K562 (cell line): ENCODE measurements at regions not wholly inside any gene's neighbourhood (a gene's known extent, or its start where the extent isn't known, plus 50 kb on each side); places are given as distances from the start of the nearest gene placed in this dataset.

ENCODE experiments used
- ATAC-seq: fragments of 200-7000 bp; cut with Tn5 transposase; 3 replicates; pipeline ENCODE4 v1.9.1; 2020; ENCODE audit warnings: moderate library complexity
- BruUV-seq: library from RNA; stranded (reverse); fragments of 400-500 nt; replicated peaks from 2 replicates; lab custom pipeline; 2021; lab: Mats Ljungman, UMichigan
- CTCF ChIA-PET: fragments of 300-600 bp; formaldehyde crosslinking; extraction: SDS; loops from one replicate; lab custom pipeline; 2021; ENCODE audit warnings: low intra/inter-chr PET ratio; lab: Yijun Ruan, JAX
- POLR2A ChIA-PET: fragments of 300-600, 350-650 bp; sonication (Branson Sonifier 250); formaldehyde crosslinking; extraction: SDS; loops from one replicate; lab custom pipeline; 2021; ENCODE audit warnings: antibody characterized with exemption, inconsistent platforms; lab: Yijun Ruan, JAX
- DNase-seq, 4 experiments: peaks; one replicate each; pipeline versions ENCODE4 v3.0.0 to v3.0.0-alpha.2; 2011 to 2018; ENCODE audit warnings: low spot score in 3 of 4, mixed read lengths in 3 of 4; ENCODE audit errors: extremely low read depth in 1 of 4
- FAIRE-seq: peaks from 2 replicates; lab custom pipeline; 2011; peaks lifted over from hg19 to GRCh38; lab: Jason Lieb, UNC
- H2AFZ ChIP-seq: 2 replicates; pipeline ENCODE4 v1.6.0; 2011; ENCODE audit warnings: low read depth, low read length, control low read depth, inconsistent platforms
- H3K27ac ChIP-seq: fragments of 200-600 bp; 3 replicates; pipeline ENCODE4 v1.8.0; 2011; ENCODE audit warnings: low read depth, mild to moderate bottlenecking, control low read depth, inconsistent platforms, low read length, moderate library complexity, mixed read lengths; ENCODE audit errors: extremely low read depth
- H3K27me3 ChIP-seq, 2 experiments: fragments of 300-600 bp in 1 of 2; 2 replicates in 1 of 2; 3 replicates in 1 of 2; pipeline versions ENCODE4 v1.6.0 to v1.8.0; 2011; ENCODE audit warnings: inconsistent platforms in 2 of 2, low read length in 2 of 2, mild to moderate bottlenecking in 1 of 2, mixed read lengths in 1 of 2, moderate library complexity in 1 of 2; ENCODE audit not compliant: control insufficient read depth in 2 of 2, insufficient read depth in 2 of 2
- H3K36me3 ChIP-seq: fragments of 300-600 bp; 3 replicates; pipeline ENCODE4 v1.8.0; 2011; ENCODE audit warnings: mild to moderate bottlenecking, low read length, inconsistent platforms; ENCODE audit not compliant: control insufficient read depth, insufficient read depth
- H3K4me1 ChIP-seq, 2 experiments: fragments of 200-600 bp in 1 of 2; replicated peaks in 1 of 2; 2 replicates in 1 of 2; 3 replicates in 1 of 2; pipeline versions ENCODE4 v1.5.1 to v1.8.0; 2011; ENCODE audit warnings: inconsistent platforms in 2 of 2, low read length in 2 of 2, mild to moderate bottlenecking in 1 of 2, mixed read lengths in 1 of 2, moderate library complexity in 1 of 2; ENCODE audit not compliant: control insufficient read depth in 2 of 2, insufficient read depth in 2 of 2
- H3K4me2 ChIP-seq: 2 replicates; pipeline ENCODE4 v1.6.1; 2011; ENCODE audit warnings: low read length, control low read depth, inconsistent platforms, mixed read lengths; ENCODE audit not compliant: insufficient read depth
- H3K4me3 ChIP-seq: fragments of 200-600 bp; sonication (generic), shearing (Covaris generic); 2 replicates; pipeline ENCODE4 v1.5.1; 2016; ENCODE audit warnings: control low read depth, inconsistent platforms
- H3K79me2 ChIP-seq: fragments of 200-600 bp; 3 replicates; pipeline ENCODE4 v1.8.0; 2011; ENCODE audit warnings: low read length, inconsistent platforms; ENCODE audit not compliant: control insufficient read depth, insufficient read depth
- H3K9ac ChIP-seq, 2 experiments: 2 replicates each; pipeline versions ENCODE4 v1.6.0 to v1.6.1; 2011; ENCODE audit warnings: low read depth in 2 of 2, low read length in 2 of 2, control low read depth in 1 of 2, inconsistent platforms in 1 of 2, mild to moderate bottlenecking in 1 of 2, mixed read lengths in 1 of 2; ENCODE audit not compliant: insufficient read depth in 1 of 2
- H3K9me1 ChIP-seq: one replicate; pipeline ENCODE4 v1.6.0; 2011; ENCODE audit warnings: inconsistent platforms, mild to moderate bottlenecking, low read length, moderate library complexity; ENCODE audit not compliant: control insufficient read depth, insufficient read depth
- H3K9me3 ChIP-seq: replicated peaks from 2 replicates; pipeline ENCODE4 v1.5.1; 2011; ENCODE audit warnings: low read depth, low read length, inconsistent platforms; ENCODE audit not compliant: control insufficient read depth, insufficient read depth
- H4K20me1 ChIP-seq: replicated peaks from 2 replicates; pipeline ENCODE4 v1.6.1; 2011; ENCODE audit warnings: low read length, inconsistent platforms, mixed read lengths; ENCODE audit not compliant: control insufficient read depth, insufficient read depth
- CAMTA2 ChIP-seq: fragments of 250-450 bp; sonication (Bioruptor Pico); conservative IDR thresholded peaks from 2 replicates; pipeline ENCODE4 v1.5.1; 2022
- CCAR2 ChIP-seq: fragments of 200-400 bp; formaldehyde crosslinking; IDR thresholded peaks from 2 replicates; pipeline ENCODE4 v1.6.1; 2017; ENCODE audit warnings: mild to moderate bottlenecking, low read depth, low read length
- CEBPB ChIP-seq: fragments of 450-650 bp; IDR thresholded peaks from 2 replicates; pipeline ENCODE4 v1.6.1; 2016; ENCODE audit warnings: missing genetic modification characterization, missing compliant biosample characterization
- CEBPG ChIP-seq, 3 experiments: fragments of 200-800 bp in 1 of 3; sonication (Bioruptor generic) in 1 of 3; sonication (generic) in 1 of 3; formaldehyde crosslinking in 1 of 3; IDR thresholded peaks in 2 of 3; conservative IDR thresholded peaks in 1 of 3; 2 replicates each; pipeline versions ENCODE4 v1.6.1 to v1.8.0; 2016 to 2022; ENCODE audit warnings: missing compliant biosample characterization in 2 of 3, missing genetic modification characterization in 2 of 3, mild to moderate bottlenecking in 1 of 3, missing genetic modification reagents in 1 of 3
- ELF4 ChIP-seq: fragments of 450-650 bp; formaldehyde crosslinking; IDR thresholded peaks from 2 replicates; pipeline ENCODE4 v1.4.0; 2022; ENCODE audit warnings: missing genetic modification characterization
- ETS2 ChIP-seq: IDR thresholded peaks from 2 replicates; pipeline ENCODE4 v1.6.1; 2016; ENCODE audit warnings: borderline replicate concordance, missing genetic modification characterization, mild to moderate bottlenecking, moderate library complexity, missing compliant biosample characterization; ENCODE audit not compliant: poor library complexity, severe bottlenecking
- JUND ChIP-seq, 2 experiments: IDR thresholded peaks; 2 replicates in 1 of 2; 3 replicates in 1 of 2; pipeline ENCODE4 v1.6.1; 2011; ENCODE audit warnings: borderline replicate concordance in 2 of 2, low read depth in 2 of 2, low read length in 2 of 2, improper control_type of control experiment in 1 of 2, missing biosample characterization in 1 of 2, missing genetic modification characterization in 1 of 2, missing genetic modification reagents in 1 of 2
- KLF10 ChIP-seq: fragments of 250-450 bp; sonication (Bioruptor Pico); IDR thresholded peaks from 2 replicates; pipeline ENCODE4 v1.6.1; 2021; ENCODE audit warnings: matching md5 sums
- LEF1 ChIP-seq: fragments of 450-650 bp; IDR thresholded peaks from 2 replicates; pipeline ENCODE4 v1.6.1; 2016; ENCODE audit warnings: mild to moderate bottlenecking
- NFE2 ChIP-seq: IDR thresholded peaks from 2 replicates; pipeline ENCODE4 v1.6.1; 2014; ENCODE audit warnings: antibody characterized with exemption, low read depth
- RBM25 ChIP-seq: fragments of 200-400 bp; formaldehyde crosslinking; IDR thresholded peaks from 2 replicates; pipeline ENCODE4 v1.6.1; 2018; ENCODE audit warnings: low read length, low read depth, moderate library complexity; ENCODE audit not compliant: severe bottlenecking
- RHOXF2B ChIP-seq: fragments of 250-450 bp; sonication (Bioruptor Pico); conservative IDR thresholded peaks from 2 replicates; pipeline ENCODE4 v1.5.1; 2021
- TCF7 ChIP-seq: sonication (generic); IDR thresholded peaks from 2 replicates; pipeline ENCODE4 v1.6.1; 2016; ENCODE audit warnings: antibody characterized with exemption, borderline replicate concordance
- ZNF133 ChIP-seq: fragments of 250-450 bp; sonication (Bioruptor Pico); IDR thresholded peaks from 2 replicates; pipeline ENCODE4 v1.4.0; 2020; ENCODE audit warnings: mild to moderate bottlenecking
- ZNF134 ChIP-seq: fragments of 250-450 bp; sonication (Bioruptor Pico); conservative IDR thresholded peaks from 2 replicates; pipeline ENCODE4 v1.4.0; 2020
- in situ Hi-C: fragments of 300-500 bp; cut with MboI; formaldehyde crosslinking; loops from 4 replicates; pipeline ENCODE4 v1.15.0; 2018; ENCODE audit warnings: inconsistent platforms, mixed read lengths
- intact Hi-C: fragments of 100-400 bp; cut with micrococcal nuclease; formaldehyde crosslinking; loops from 2 replicates; pipeline ENCODE4 v1.14.2; 2022
- TF ChIP-seq, protein P1 (sequence below): fragments of 250-450 bp; sonication (Bioruptor Pico); IDR thresholded peaks from 2 replicates; pipeline ENCODE4 v1.5.0; 2022; ENCODE audit warnings: mild to moderate bottlenecking
- TF ChIP-seq, protein P2 (sequence below): sonication (generic); formaldehyde crosslinking; IDR thresholded peaks from 2 replicates; pipeline ENCODE4 v1.8.1; 2022; ENCODE audit warnings: missing genetic modification reagents

- Histone ChIP-seq H2AFZ (peak overlapping the region; percentile 22), H3K27ac (peak overlapping the region; percentile 51; the same call in 2 of the 3 replicates), H3K4me3 (no peak overlapping the region), H3K9me3 (no peaks in the 10 kb centered on the region), H3K79me2 (peaks cover 69% of the 10 kb centered on the region), H3K9me1 (no peaks in the 10 kb centered on the region), H3K9ac (peak overlapping the region in 1 of 2 experiments; percentile 24; a peak in 2 of 4 replicates), H3K4me2 (0 out of 2 replicates have a peak overlapping the region, but pooled peaks have one; percentile 6), H4K20me1 (no peaks in the 10 kb centered on the region), H3K36me3 (no peaks in the 10 kb centered on the region), H3K27me3 (no peaks in the 10 kb centered on the region), H3K4me1 (peaks cover 13 to 36% of the 10 kb centered on the region in 2 experiments)
- no peak for FAIRE-seq
- CTCF ChIA-PET = no interaction called here
- in situ Hi-C loops (no loop called here), intact Hi-C loops (no loop called here)
- peak; percentile 4; the same call in 1 of the 3 replicates for ATAC-seq
- BruUV-seq = TSS peak; percentile 39
- no peak for DNase-seq
- POLR2A ChIA-PET = no interaction called here
- TF ChIP-seq ETS2 (tag) = no peak
- no peak for TF ChIP-seq KLF10
- no peak for TF ChIP-seq CAMTA2 (CRISPR knock-in tag)
- no peak for TF ChIP-seq RBM25
- no peak for TF ChIP-seq ELF4
- TF ChIP-seq, protein P1, sequence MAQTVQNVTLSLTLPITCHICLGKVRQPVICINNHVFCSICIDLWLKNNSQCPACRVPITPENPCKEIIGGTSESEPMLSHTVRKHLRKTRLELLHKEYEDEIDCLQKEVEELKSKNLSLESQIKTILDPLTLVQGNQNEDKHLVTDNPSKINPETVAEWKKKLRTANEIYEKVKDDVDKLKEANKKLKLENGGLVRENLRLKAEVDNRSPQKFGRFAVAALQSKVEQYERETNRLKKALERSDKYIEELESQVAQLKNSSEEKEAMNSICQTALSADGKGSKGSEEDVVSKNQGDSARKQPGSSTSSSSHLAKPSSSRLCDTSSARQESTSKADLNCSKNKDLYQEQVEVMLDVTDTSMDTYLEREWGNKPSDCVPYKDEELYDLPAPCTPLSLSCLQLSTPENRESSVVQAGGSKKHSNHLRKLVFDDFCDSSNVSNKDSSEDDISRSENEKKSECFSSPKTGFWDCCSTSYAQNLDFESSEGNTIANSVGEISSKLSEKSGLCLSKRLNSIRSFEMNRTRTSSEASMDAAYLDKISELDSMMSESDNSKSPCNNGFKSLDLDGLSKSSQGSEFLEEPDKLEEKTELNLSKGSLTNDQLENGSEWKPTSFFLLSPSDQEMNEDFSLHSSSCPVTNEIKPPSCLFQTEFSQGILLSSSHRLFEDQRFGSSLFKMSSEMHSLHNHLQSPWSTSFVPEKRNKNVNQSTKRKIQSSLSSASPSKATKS = no peak
- TF ChIP-seq, protein P2, sequence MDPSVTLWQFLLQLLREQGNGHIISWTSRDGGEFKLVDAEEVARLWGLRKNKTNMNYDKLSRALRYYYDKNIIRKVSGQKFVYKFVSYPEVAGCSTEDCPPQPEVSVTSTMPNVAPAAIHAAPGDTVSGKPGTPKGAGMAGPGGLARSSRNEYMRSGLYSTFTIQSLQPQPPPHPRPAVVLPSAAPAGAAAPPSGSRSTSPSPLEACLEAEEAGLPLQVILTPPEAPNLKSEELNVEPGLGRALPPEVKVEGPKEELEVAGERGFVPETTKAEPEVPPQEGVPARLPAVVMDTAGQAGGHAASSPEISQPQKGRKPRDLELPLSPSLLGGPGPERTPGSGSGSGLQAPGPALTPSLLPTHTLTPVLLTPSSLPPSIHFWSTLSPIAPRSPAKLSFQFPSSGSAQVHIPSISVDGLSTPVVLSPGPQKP (CRISPR knock-in tag) = no peak
- peak; percentile 77 for TF ChIP-seq CEBPB (tag)
- no peak for TF ChIP-seq CCAR2
- no peak for TF ChIP-seq TCF7
- TF ChIP-seq RHOXF2B (CRISPR knock-in tag) = no peak
- no peak for TF ChIP-seq ZNF133 (CRISPR knock-in tag)
- no peak for TF ChIP-seq NFE2
- TF ChIP-seq LEF1 = no peak
- no peak for TF ChIP-seq JUND (IDR thresholded peaks at IDR 0.05; ENCODE audit: borderline replicate concordance, low read depth, low read length)
- peak; percentile 12; the same call in 1 of the 3 replicates for TF ChIP-seq JUND (tag; IDR thresholded peaks at IDR 0.05; ENCODE audit: borderline replicate concordance, low read depth, low read length)
- TF ChIP-seq ZNF134 (CRISPR knock-in tag) = no peak
- no peak for TF ChIP-seq CEBPG (CRISPR knock-in tag; IDR thresholded peaks at IDR 0.05)
- peak; percentile 70 to 80; a peak in 3 of 4 replicates for TF ChIP-seq CEBPG (tag; conservative IDR thresholded peaks at IDR 0.05 in 1 of 2, IDR thresholded peaks at IDR 0.05 in 1 of 2)
These were observed 706.9 kb upstream of the CTNND2 start for GRCh38 chr5:12611132-12611531.
